HG03565 (cell line): ENCODE measurements at regions not wholly inside any gene's neighbourhood (a gene's known extent, or its start where the extent isn't known, plus 50 kb on each side); places are given as distances from the start of the nearest gene placed in this dataset.

ENCODE experiments used
- ATAC-seq: cut with Tn5 transposase; IDR thresholded peaks from one replicate; pipeline ENCODE4 v1.9.1; 2021; ENCODE audit warnings: mild to moderate bottlenecking, moderate library complexity; ENCODE audit not compliant: unreplicated experiment

DNA sequence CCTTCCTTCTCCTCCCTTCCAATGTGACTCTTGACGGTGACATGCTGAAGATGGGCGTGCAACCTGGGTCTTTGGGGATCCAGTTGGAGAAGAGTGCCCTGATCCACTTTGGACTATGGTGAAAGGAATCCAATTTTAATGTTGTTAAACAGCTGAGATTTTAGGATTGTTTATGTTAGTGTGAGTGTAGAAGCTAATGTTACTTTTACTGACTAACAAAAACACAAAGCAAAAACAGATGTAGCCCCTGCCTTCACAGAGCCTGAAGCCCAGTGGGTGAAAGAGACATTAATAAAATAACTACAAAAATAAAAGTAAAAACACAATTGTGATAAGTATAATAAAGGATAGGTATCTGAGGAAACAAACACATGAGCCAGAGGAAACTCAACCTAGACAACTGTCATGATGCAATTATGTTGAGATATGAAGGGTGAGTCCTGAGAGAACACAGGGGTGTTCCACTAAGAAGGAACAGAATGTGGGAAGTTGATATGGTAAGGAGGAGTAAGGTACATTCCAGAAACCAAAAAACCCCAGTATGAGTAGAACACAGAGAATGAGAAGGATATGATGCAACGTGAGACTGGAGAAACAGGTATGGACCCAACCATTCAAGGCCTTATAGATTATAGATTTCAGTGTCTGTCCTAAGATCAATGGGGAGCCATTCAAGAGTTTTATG lies 115.1 kb upstream of the PMFBP1 start:
- no peak for ATAC-seq

DNA sequence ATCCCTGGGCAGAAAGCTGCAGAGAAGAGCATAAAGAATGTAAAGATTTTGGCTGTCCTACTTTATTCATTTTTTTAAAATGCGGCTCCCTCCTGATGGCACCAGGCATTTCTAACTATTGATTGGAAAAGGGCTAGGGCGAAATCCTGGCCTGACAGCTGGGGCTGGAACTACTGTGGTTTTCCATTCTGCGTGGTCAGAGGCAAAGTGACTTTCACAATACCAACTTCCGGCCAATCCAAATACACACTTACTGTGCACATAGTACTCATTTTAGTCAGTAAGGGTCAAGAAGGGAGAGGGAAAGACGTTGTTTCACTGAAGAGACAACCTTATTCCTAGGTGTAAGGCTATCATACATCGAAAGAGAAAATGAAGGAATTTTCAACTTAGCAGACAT lies 113.8 kb upstream of the PMFBP1 start:
- no peak for ATAC-seq

DNA sequence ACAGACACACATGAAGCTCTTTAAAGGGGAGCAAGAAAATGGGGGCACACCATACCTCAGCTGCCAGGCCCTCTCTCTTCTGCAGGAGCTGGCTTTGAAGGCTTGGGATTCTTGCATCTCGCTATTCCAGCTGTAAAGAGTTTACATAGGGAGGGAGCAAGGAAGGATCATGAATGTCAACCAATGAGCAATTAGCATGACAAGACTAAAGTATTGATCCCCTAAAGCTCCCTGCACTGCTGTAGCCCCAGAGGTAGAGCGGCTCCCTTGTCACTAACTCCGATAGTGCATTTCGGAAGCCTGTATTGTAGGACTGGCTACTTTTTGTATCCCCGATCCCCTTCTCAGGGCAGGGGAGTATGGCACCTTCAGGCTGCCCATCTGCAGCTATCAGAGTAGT lies 113.4 kb upstream of the PMFBP1 start:
- ATAC-seq = no peak

DNA sequence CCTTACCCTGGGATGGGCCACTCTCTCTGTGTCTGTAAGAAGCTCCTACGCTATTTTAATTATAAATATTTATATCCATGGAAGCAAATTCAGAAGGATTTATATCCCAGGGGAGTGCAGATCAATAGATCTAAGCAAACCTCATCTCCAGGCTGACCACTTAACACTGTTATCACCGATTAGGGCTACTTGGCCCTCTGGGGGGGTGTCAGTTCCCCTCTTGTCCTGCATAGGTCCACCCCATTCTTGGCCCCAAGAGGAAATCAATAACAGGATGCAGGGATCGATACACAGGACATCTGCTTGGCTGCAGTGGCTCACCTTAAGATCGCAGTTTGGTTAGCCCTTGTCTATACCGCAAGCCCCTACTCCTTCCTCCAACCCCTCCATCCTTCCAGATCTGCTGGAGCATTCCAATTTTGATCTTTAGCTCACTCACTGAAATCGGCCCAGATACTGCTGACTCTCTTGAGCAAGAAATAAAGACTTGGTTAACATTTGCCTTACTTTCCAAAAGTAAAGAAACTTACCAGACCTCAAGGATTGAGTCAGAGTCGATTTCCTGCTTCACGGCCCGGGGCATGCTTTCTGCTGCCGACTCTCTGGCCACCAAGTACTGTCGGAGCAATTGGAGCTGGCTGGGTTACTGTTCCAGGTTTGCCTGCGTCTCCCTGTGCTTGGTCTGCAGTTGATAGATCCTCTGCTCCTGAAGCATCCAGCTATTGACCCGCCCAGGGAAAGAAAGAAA lies 112.3 kb upstream of the PMFBP1 start:
- no peak for ATAC-seq

DNA sequence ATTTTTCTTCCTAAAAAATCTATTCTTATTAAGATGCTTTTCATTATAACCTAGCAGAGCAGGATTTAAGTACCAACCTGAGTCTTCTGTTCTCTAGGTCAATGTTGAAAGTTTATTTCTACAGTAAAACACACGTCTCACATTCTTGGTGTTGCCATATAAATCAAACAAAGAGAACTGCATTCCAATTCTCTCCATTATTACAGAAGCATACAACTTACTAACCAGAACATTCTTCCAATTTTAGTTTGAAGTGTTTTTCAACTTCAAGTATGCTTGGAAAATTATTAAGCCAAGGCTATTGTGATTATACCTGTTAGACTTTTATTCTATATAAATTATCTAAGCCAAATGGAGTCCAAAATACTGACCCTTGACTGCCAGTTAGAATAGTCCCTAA lies 110.4 kb upstream of the PMFBP1 start:
- no peak for ATAC-seq

DNA sequence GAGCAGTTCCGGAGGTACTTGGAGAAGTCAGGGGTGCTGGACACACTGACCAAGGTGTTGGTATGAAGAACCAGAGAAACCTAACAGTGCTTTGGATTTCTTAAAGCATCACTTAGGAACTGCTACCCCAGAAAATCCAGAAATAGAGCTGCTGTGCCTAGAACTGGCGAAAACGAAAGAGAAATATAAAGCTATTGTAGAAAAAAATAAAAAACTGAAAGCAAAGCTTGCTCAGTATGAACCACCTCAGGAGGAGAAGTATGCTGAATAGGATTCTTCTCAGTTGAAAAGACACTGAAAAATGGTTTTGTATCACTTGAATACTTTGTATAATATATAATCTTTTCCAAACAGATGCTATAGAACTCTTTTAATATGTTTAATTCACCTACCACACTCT lies 106.3 kb upstream of the PMFBP1 start:
- no peak for ATAC-seq

DNA sequence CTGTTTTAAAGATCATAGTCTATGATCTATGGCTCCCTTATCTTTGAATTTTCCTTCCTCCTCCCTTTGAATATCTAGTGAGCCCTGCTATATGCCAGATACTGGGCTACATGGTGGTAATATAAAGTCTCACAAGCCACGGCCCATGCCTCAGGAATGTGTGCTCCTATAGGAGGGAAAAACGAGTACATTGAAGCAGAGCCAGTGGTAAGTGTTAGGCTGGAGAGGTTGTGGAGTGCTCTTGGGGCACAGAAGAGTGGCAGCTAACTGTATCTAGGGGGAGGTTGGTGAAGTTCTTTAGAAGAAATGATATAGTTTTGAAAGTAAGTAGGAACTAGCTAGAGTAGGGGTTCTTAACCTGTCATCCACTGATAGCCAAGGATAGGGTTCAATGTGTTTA lies 105.8 kb upstream of the PMFBP1 start:
- no peak for ATAC-seq

DNA sequence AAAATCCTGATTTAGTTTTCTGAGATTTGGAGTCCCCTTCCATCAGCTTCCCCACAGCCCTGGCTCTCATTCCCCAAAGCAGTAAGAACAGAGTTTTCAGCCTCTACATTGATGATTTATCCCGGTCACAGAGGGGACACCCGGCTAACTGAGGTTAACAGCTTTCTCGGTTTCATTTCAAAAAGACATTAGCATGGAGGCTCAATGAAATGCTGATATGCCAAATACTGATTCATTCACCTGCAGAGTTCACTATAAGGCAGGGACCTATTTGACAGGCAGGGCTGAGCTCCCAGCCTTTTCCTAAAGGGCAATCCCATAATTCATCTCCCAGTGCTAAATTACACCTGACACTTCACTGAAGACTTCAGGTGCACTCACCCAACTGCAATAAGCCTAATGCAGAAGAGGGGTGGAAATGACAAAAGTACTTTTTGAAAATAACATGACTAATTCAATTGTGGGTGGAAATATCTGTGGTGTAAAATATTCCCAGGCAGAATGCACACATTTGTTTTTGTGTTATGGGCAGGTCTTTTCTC lies 99.8 kb upstream of the PMFBP1 start:
- no peak for ATAC-seq

DNA sequence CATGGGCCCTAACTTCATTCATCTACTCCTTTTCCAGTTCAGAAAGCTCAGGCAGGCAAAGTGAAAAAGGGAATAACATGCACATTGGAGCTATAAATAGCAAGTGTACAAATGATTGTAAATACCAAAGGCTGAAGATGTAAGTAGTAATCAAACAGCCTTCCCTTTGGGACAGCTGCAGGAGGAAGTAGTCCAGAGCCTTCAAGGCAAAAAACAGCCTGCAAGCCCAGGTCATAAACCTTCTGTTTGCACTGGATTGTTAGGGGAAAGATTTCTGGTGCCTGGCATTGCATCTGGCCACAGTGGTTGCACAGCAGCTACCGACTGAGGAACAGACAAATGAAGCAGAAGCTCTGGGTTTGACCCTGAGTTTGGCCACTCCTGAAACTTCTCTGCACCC lies 98.6 kb upstream of the PMFBP1 start:
- no peak for ATAC-seq

DNA sequence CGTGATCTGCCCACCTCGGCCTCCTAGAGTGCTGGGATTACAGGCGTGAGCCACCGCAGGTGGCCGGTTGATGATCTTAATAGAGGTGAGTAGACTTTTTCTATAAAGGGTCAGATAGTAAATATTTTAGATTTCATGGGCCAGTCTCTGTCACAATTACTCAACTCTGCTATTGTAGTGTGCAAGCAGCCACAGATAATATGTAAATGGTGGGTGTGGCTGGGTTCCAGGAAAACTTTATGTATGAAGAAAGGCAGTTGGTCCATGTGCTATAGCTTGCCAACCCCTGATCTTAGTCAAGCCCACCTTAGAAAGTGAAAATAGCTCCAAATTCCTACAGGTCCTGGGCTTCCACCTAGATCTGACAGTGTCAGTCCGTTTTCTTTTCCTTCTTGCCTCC lies 94.9 kb upstream of the PMFBP1 start:
- no peak for ATAC-seq

DNA sequence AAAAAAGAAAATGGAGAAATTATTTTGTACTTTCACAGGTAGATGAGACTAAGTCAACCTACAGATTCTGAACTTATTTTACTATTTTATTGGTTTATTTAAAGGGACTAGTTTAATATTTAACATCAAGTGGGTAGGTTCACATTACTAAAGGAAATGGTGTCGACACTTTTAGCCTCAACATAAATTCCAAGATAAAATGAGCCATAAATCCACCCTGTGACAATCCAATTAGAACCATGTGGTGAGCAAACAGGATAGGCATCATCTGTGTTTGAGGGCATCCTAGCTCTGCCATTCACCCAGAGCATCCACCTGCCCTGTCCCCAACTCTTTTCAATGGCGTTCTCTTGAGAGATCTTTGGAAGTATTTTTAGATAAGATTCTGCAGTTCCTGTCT lies 92.8 kb upstream of the PMFBP1 start:
- no peak for ATAC-seq

DNA sequence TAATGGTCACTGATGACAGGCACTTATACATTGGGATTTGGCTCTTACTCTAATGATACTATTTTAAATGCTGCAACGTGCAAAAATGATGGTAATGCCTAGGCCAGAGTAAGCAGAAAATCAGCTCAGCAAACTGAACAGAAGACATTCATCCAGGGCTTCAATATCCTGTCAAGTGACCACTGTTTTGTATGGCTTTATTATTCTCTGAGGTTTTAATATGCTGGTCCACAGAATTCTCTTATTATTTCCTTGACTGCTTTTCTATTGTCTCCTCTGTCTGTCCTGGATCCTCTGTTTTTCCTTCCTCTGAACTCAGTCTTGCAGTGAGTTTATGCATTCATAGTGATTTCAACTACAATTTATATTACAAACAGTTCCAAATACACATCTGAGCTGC lies 90.8 kb upstream of the PMFBP1 start:
- ATAC-seq = no peak

DNA sequence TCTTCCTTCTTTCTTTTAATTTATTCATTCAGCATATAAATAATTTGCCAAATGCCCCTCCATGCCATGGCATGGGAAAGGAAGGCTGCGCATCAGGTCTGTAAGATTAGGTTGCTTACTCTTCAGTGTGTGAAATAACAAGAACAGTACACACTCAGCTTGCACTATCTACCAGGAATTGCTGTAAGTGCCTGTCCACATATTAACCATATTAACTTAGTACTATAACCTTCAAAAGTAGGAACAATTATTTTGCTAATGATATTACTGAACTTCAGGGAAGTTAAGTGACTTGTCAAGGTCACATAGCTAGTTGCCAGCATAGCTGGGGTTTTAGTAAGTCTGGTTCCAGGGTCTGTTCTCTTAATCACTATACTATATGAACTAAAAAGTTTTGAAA lies 89.2 kb upstream of the PMFBP1 start:
- ATAC-seq = no peak

DNA sequence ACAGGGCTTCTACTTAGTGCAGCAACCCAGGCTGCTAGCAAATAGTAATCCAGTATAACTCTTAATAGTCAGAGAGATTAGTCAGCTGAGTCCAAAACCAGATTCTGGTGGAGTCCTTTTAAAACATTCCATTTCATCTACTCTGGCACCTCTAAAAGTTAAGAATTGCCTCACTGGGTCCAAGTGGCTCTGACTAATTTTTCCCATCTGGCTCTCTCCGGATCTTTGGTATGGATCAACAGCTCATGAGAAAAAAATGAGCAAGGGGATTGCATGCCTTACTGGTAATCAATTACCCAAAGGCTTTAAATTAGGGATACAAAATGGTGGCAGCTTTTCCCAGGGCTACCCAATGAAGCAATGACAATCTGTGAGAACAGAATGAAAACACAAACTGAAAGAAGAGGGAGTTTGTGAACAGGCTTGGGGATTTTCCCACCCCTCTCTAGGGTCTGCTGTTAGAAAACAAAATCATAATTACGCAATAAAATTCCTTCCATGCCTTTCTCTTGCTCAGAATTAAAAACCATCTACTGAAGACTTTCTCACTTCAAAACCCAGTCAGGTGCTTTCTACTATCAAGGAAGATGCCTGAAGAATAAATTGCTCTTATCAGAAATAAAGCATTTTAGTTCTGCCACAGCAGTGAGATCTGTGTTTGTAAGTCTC lies 84.6 kb upstream of the PMFBP1 start:
- ATAC-seq = no peak

DNA sequence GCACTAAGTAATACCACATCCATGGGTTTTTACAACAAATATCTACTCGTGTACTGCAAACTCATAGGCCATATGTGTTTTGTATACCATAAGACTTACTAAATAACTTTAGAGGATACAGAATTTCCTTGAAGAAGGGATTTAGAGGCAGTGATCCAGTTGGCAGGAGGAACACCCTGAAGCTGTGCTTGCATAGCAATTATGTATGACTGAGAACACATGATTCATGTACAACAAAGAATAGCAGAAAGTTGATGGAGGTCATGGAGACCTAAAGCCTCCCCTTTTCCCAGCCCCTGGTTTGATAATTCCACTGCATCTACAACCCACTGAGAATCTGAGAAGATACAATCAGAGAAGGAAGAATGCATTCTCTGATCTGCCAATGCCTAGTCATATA lies 83.8 kb upstream of the PMFBP1 start:
- ATAC-seq = no peak

DNA sequence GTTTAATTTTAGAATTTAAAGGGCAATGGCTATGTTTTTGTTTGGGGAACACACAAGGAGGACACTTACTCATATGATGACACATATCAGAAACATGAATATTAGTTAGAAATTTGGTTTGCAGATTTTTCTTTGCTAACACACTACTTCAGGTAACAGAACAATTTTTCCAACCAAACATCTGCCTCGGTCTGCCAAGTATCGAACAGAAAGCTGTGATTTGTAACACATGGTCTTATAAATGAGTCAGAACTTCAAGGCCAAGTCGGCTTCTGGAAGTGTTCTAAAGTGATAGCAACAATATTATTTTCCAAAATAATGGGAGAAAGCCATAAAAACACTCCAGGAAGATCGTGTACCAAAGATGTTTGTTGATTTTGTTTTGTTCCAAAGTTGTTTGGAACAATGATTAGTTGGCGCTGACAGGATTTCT lies 75.9 kb upstream of the PMFBP1 start:
- no peak for ATAC-seq

DNA sequence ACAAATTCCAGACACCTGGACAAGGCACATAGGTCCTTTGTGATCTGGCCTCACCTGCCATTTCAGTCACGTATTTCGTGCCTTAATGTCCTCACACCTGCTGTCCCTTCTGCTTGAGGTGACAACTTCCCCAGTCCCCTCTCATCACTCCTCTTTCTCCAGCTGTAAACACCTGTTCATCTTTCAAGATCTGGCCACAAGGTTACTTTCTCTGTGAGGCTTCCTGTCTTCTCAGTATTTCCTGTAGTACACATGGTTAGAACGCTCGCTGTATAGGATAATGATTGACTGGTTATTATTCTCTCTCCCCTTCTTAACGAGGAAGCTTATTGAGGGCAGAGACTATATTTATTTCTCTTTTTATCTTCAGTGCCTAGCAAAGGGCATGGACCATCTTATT lies 74.5 kb upstream of the PMFBP1 start:
- ATAC-seq = no peak

DNA sequence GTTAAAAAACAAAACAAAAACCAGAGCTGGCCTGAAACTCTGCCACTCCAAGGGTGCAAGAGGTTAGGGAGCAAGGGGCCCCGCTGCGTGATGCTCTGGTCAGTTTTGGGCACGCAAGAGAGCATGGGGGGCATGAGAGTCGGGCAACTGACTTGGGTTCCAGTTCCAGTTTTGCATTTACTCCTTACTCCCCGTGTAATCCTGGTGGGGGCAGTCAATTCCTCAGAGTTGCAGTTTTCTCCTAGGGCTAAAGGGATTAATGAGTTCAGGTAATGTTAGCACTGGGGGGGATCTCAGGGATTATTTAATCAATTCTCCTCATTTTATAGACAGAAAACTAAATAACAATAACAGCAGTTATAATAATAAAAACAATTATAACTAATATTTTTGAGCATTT lies 72.9 kb upstream of the PMFBP1 start:
- ATAC-seq = no peak

DNA sequence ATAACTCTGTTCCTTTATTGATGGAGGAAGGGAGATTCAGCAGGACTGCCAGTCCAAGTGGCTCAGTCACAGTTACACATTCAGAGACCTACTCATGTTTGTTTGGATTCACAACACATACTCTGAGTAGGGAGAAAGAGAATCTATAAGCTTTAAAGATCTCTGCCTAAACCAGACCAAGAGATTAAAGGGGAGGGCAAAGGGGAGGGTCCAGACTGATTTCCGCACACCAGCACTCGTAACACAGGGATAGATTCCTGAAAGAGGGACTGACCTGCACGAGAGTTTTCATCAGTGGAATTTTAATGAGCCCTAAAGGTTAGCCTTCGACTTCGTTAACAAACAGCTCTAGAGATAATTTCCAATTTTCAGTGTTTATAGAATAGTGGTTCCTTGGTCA lies 71.7 kb upstream of the PMFBP1 start:
- no peak for ATAC-seq

DNA sequence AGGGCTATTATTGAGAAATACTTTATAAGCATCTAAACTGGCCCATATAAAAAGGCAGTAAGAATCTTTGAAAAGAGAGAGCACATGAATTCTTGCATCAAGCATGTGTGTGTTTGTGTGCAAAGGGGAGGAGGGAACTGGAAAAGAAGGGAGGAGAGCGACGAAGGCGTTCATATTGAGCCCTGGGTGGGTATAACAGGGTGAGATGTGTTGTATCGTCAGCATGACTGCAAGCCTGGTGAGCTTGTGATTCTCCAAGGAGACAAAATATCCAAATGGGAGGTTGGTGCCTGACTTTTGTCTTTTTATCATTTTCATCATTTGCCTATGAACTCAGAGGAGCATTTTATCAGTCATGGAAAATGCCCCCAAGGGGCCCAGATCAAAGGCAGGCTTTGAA lies 70.8 kb upstream of the PMFBP1 start:
- no peak for ATAC-seq

DNA sequence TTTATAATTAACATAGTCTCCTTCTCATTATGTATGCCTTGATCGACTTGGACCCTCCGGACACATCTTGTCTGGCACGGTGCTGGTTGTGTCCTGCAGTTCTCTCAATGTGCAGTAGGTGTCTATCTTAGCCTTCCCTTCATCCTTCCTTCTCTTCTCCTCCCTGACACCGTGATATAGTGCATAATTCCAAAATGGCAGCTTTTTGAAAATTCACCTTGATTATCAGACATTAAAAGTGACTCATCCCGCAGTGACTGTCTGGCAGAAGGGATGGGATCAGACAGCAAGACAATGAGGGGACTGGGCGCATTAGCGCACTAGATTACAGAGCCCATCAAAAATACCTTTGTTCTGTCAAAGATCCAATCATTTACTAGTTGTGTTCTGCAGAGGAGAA lies 70.0 kb upstream of the PMFBP1 start:
- ATAC-seq = no peak

DNA sequence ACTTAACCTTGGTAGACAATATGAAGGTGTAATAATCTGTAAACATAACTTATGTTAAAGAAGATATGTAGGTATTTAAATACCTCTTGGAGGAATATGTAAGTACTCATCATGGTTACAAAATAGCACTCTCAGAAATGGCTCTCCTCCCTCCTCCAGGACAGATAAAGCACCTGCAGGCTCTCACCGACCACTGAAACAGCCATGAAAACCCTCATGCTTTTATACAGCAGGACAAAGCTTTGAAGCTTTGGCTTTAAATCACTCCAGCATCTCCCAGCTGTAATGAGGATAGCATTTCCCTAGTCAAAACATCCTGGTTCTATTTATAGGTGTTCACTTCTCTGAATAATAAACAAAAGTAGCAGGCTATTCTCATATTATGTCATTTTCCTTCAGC lies 69.1 kb upstream of the PMFBP1 start:
- no peak for ATAC-seq
